ENCODE measurements at regions not wholly inside any gene's neighbourhood (a gene's known extent, or its start where the extent isn't known, plus 50 kb on each side); places are given as distances from the start of the nearest gene placed in this dataset.
"Not testable (repeated sequence)": the region's sequence is repeated elsewhere in the genome, so short reads cannot be mapped to it uniquely, and the experiment has no call there.

DNA sequence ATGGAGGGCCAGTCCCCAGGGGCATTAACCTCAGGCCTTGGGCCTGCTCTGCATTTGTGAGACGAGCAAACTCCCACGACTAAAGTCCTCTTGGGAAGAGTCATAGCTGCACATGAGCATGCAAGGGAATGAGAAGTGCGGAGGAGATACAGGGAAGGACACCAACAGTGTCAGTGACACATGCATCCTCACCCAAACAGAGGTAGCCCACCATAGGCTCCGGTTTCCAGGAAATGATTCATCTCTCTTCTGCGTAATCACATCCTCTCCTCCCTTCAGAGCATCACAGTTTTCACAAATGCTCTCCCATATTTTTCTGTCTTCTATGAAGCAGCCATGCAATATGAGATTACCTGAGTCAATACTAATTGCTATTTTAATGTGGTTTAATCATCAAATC is 725.7 kb upstream of the GOT2 start:
- Mint-ChIP-seq H3K36me3 (no peaks in the 10 kb centered on the region), H3K27me3 (no peaks in the 10 kb centered on the region), H3K4me1 (no peaks in the 10 kb centered on the region), H3K27ac (no peak overlapping the region), H3K4me3 (no peak overlapping the region), H3K9me3 (peaks cover 4 to 8% of the 10 kb centered on the region in 2 donors)
- DNase-seq (no peak), ATAC-seq (replicated peaks) (no peak)

DNA sequence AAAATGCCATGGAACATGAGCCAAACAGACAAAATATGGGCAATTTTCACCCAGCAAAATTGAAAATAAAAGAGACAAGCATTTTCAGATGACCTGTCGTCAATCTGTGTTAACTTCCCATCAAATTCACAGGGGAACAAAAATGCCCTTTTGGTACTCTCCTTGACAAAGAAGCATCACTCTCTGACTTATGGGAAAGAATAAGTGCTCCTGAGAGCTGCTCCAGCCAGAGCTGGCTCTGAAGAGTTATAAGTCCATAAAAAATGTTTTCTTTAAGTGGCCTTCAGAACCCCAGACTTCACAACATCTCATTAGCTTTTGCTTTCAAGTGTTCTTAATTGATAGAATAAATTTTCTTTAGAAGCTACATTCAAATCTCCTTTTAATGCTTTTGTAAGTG is 721.4 kb upstream of the GOT2 start:
- no peaks in the 10 kb centered on the region for H3K27me3 Mint-ChIP-seq
- H3K4me1 Mint-ChIP-seq = no peaks in the 10 kb centered on the region
- H3K4me3 Mint-ChIP-seq = no peak overlapping the region
- no peaks in the 10 kb centered on the region for H3K36me3 Mint-ChIP-seq
- ATAC-seq (replicated peaks) (no peak), DNase-seq (no peak)
- peaks cover 9% of the 10 kb centered on the region in 2 donors for H3K9me3 Mint-ChIP-seq
- H3K27ac Mint-ChIP-seq = no peak overlapping the region

DNA sequence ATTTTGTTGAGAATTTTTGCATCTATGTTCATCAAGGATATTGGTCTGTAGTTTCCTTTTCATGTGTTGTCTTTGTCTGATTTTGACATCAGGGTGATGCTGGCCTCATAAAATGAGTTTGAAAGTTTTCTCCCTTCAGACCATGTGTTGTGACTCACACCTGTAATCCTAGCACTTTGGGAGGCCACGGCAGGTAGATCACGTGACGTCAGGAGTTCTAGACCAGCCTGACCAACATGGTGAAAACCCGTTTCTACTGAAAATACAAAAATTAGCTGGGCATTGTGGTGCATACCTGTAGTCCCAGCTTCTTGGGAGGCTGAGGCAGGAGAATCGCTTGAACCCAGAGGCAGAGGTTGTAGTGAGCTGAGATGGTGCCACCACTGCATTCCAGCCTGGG is 716.4 kb upstream of the GOT2 start:
- H3K27ac Mint-ChIP-seq; H3K4me1 Mint-ChIP-seq; DNase-seq; H3K27me3 Mint-ChIP-seq; H3K4me3 Mint-ChIP-seq; H3K36me3 Mint-ChIP-seq; ATAC-seq (replicated peaks): not testable (repeated sequence)
- H3K9me3 Mint-ChIP-seq = peaks cover 5 to 11% of the 10 kb centered on the region in 2 donors

DNA sequence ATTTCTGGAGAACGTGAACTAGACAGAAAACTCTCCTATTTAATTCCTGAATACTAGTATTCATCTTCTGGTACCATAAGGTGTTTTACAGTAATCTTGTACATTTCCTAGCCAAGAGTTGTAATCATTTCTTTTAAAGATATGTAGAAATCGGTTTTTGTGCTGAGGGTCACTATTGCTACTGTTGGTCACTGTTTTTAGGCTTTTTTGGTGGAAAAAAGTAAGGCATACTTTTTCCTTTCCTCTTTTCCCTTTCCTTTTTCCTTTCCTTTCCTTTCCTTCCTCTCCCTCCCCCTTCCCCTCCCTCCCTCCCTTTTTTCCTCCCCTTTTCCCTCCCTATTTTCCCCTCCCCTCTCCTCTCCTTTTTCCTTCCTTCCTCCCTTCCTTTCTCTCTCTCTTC is 706.4 kb upstream of the GOT2 start:
- Mint-ChIP-seq H3K4me3 (no peak overlapping the region), H3K27me3 (no peaks in the 10 kb centered on the region), H3K9me3 (peaks cover 2 to 4% of the 10 kb centered on the region in 2 donors), H3K4me1 (no peaks in the 10 kb centered on the region), H3K27ac (no peak overlapping the region), H3K36me3 (no peaks in the 10 kb centered on the region)
- DNase-seq (no peak), ATAC-seq (replicated peaks) (no peak)

DNA sequence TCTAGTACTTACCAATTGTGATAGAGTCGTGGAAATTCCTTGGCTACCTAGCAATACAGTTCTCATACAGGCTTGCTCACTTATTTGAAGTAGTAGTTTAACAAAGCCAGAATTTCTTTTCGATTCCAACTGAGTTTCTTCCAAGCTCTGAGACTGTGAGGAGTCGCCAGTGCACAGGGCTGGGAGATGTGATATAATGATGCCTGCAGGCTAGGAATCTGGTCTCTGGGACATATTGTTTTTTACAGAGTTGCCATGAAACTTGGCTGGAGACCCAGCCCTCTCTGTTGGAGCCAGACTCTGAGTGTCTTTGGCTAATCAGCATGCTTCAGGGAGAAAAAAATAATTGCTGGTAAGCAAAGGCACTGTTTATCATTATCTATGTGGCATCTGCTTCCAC is 698.8 kb upstream of the GOT2 start:
- Mint-ChIP-seq H3K27ac (no peak overlapping the region), H3K4me3 (no peak overlapping the region), H3K27me3 (no peaks in the 10 kb centered on the region), H3K9me3 (peaks cover 7% of the 10 kb centered on the region in 2 donors), H3K4me1 (no peaks in the 10 kb centered on the region), H3K36me3 (no peaks in the 10 kb centered on the region)
- DNase-seq (no peak), ATAC-seq (replicated peaks) (no peak)

DNA sequence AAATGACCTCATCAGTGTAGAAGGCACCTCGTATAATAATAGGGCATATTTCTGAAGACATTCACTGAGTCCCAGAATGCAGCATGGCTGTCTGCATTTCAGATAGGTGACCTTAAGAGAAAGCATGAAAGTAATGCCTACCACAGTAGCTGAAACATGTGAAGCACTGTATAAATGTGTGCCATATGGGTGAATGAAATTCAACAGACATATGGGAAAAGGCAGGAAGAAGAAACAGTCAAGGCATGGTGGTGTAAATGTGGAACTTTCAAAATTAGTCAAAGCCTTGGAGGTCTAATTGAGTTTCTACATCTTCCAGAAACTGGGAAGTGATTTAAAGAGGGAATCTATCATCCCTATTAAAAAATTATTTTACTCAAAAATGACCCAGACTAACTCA is 698.2 kb upstream of the GOT2 start:
- Mint-ChIP-seq H3K36me3 (no peaks in the 10 kb centered on the region), H3K4me3 (no peak overlapping the region), H3K9me3 (peaks cover 7% of the 10 kb centered on the region in 2 donors), H3K27ac (no peak overlapping the region), H3K27me3 (no peaks in the 10 kb centered on the region), H3K4me1 (no peaks in the 10 kb centered on the region)
- ATAC-seq (replicated peaks) (no peak), DNase-seq (no peak)

DNA sequence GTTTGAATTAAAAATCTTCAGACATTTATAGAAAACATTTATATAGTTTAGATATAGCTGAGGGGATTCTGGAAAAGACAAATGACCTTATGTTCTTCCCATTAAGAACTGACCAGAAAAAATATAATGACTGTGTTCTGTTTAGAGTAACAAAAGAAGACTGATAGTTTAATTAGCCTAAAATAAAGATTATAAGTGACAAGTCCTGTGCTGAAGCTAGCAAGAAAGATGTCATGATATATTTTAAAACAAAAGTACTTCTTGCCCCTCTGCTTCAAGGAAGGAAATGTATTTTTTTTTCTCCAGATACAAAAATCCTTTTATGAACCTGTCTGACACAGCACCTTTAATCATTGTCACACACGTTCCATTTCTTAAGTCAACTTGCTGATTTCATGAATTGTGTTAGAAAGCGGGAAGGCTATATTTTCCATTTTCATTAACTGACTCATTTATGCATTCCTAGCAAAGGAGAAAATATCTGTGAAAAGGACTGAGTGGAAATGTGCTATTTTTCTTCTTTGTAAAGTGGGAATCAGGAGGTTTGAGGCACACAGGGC is 690.7 kb upstream of the GOT2 start:
- DNase-seq (no peak), ATAC-seq (replicated peaks) (no peak)
- Mint-ChIP-seq H3K27me3 (no peaks in the 10 kb centered on the region), H3K9me3 (peaks cover 2 to 7% of the 10 kb centered on the region in 2 donors), H3K4me3 (no peak overlapping the region), H3K36me3 (no peaks in the 10 kb centered on the region), H3K4me1 (no peaks in the 10 kb centered on the region), H3K27ac (no peak overlapping the region)

DNA sequence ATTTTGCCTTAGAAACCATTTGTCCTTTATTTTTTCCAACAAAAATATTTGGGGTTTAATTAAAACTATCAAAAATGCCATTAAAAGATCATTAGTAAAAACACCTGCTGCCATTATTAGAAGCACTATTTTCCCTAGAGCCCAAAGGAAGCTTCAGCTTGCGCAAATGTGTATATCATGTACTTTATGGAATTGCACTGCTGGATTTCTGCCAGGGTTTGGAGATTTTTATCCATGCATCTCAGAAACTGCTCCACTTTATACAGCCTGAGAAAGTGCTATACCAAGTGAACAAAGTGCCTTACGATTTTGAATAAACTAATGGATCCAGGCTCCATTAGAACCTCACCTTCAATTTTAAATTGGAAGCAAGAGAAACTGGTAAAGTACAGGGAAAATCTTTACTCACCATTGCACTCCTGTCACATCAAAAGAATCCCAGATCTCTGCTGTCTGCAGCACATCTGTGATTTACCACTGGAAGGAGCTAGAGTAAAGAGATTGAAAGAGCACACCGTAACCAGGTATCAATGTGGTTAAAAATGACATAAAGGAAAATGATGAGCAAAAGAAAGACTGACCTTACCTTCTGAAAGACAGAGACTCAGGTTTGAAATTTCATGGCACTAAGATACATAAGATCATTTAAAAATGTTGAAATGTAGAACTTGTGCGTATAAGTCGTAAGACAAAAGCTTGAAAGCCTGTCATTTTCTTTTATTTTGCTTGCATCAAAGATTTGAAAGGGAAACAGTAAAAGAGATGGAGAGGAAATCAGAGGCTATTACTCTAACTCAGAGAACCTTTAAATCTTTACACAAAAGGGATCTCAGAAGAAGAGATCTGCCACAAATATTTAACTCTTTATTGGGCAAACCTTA is 678.1 kb upstream of the GOT2 start:
- peaks cover 0 to 4% of the 10 kb centered on the region in 2 donors for H3K9me3 Mint-ChIP-seq
- no peaks in the 10 kb centered on the region for H3K27me3 Mint-ChIP-seq
- H3K4me1 Mint-ChIP-seq = no peaks in the 10 kb centered on the region
- no peaks in the 10 kb centered on the region for H3K36me3 Mint-ChIP-seq
- DNase-seq (no peak), ATAC-seq (replicated peaks) (no peak)
- no peak overlapping the region for H3K27ac Mint-ChIP-seq
- no peak overlapping the region for H3K4me3 Mint-ChIP-seq

DNA sequence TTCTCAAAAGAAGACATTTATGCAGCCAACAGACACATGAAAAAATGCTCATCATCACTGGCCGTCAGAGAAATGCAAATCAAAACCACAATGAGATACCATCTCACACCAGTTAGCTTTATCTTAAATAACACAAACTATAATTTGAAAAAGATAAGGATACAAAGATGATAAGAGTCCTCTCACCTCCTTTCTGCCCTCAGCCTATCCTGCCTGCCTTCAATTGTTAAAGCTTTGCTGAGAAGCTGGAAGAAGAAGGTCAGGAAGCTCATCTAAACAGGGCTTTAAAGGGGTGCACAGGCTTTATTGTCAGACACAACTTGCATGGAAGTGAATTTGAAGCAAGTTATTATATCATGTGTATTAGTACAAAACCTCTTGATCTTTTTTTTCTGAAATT is 676.3 kb upstream of the GOT2 start:
- DNase-seq (no peak), ATAC-seq (replicated peaks) (no peak)
- no peak overlapping the region for H3K27ac Mint-ChIP-seq
- H3K4me1 Mint-ChIP-seq = no peaks in the 10 kb centered on the region
- H3K4me3 Mint-ChIP-seq = no peak overlapping the region
- peaks cover 0 to 4% of the 10 kb centered on the region in 2 donors for H3K9me3 Mint-ChIP-seq
- H3K27me3 Mint-ChIP-seq = no peaks in the 10 kb centered on the region
- no peaks in the 10 kb centered on the region for H3K36me3 Mint-ChIP-seq

DNA sequence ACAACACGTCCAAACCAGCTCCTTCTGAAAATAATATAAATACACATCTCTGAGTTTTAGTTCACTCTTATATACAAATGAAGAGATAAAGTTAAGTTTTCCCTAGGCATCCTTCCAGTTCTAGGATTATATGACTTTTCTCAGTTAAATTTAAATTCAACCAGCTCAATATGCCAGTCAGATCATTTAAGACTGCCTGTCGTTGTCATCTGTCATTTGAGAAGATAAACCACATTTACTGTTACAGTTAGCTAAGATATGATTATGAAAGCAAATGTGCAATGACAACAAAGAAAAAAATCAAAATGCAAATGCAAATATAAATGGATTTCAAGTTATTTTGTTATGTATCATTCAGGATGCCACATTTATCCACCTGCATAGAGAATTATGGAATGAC is 671.7 kb upstream of the GOT2 start:
- H3K27ac Mint-ChIP-seq = no peak overlapping the region
- H3K27me3 Mint-ChIP-seq = no peaks in the 10 kb centered on the region
- H3K36me3 Mint-ChIP-seq = no peaks in the 10 kb centered on the region
- no peak overlapping the region for H3K4me3 Mint-ChIP-seq
- ATAC-seq (replicated peaks) = no peak
- H3K9me3 Mint-ChIP-seq = peaks cover 0 to 4% of the 10 kb centered on the region in 2 donors
- H3K4me1 Mint-ChIP-seq = no peaks in the 10 kb centered on the region
- no peak for DNase-seq

DNA sequence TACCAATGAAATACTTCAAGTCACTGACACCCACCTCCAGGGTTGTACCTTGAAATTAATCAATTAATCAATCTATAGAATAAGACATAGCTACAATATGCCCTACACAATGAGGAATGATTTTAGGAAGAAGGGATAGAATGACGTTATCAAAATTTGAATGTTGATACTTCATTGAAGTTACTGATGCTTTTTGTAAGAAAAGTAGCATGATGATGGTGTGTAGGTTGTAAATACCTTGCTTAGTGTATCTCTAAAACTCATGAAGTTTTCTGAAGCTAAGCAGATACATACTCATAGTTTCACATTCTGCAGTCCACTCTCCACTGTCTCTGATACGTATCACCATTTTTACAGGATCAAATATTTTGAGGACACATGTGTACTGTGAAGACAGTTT is 670.4 kb upstream of the GOT2 start:
- Mint-ChIP-seq H3K4me1 (no peaks in the 10 kb centered on the region), H3K9me3 (peaks cover 0 to 2% of the 10 kb centered on the region in 2 donors), H3K27ac (no peak overlapping the region), H3K27me3 (no peaks in the 10 kb centered on the region), H3K36me3 (no peaks in the 10 kb centered on the region), H3K4me3 (no peak overlapping the region)
- no peak for DNase-seq
- ATAC-seq (replicated peaks) = no peak

DNA sequence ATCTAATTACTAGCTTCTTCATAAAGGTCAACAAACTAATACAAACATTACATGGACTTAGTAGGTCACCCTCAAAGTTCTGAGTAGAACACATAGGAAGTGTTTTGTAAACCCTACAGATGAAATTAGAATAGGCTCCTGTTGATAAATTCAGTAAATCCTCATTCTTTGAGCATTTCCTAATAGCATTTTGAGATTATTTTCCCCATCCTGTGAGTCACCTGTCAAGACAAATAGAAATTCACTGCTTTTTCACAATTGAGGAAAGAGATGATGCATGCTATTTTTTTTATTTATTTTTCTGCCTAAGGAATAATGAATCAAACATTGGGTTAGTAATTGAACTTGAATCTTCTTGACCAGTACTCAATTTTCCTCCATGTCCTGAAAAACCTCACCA is 666.7 kb upstream of the GOT2 start:
- ATAC-seq (replicated peaks) (no peak), DNase-seq (no peak)
- peaks cover 2 to 4% of the 10 kb centered on the region in 2 donors for H3K9me3 Mint-ChIP-seq
- no peaks in the 10 kb centered on the region for H3K27me3 Mint-ChIP-seq
- H3K4me3 Mint-ChIP-seq = no peak overlapping the region
- no peak overlapping the region for H3K27ac Mint-ChIP-seq
- H3K36me3 Mint-ChIP-seq = no peaks in the 10 kb centered on the region
- no peaks in the 10 kb centered on the region for H3K4me1 Mint-ChIP-seq

DNA sequence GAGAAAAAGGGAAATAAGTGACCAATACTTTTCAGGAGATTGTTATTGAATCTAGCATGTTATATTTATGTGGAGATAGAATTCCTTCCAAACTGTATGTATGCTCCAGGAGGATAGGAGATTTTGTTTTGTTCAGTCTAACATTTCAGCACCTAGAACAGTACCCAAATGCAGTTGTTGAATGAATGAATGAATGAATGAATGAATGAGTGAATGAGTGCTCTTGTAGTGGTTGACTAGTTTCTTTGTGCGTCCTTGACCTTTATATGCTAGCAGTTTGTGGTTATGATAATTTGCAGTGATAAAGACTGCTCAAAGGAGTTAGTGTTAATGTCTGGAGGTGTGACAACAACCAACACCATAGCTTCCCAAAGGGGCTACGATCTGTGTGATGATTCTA is 663.5 kb upstream of the GOT2 start:
- ATAC-seq (replicated peaks) (no peak), DNase-seq (no peak)
- Mint-ChIP-seq H3K9me3 (peaks cover 2 to 4% of the 10 kb centered on the region in 2 donors), H3K36me3 (no peaks in the 10 kb centered on the region), H3K27me3 (no peaks in the 10 kb centered on the region), H3K4me1 (no peaks in the 10 kb centered on the region), H3K27ac (no peak overlapping the region), H3K4me3 (no peak overlapping the region)

DNA sequence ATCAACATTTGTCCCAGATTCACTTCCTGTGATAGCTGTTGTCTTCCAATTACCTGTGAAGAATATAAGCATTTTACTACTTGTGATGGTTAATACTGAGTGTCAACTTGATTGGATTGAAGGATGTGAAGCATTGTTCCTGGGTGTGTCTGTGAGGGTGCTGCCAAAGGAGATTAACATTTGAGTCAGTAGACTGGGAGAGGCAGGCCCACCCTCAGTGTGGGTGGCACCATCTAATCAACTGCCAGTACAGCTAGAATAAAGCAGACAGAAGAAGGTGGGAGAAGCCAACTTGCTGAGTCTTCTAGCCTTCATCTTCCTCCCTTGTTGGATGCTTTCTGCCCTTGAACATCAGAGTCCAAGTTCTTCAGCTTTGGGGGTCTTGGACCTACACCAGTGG is 660.4 kb upstream of the GOT2 start:
- Mint-ChIP-seq H3K27me3 (no peaks in the 10 kb centered on the region), H3K9me3 (peaks cover 4 to 5% of the 10 kb centered on the region in 2 donors), H3K36me3 (no peaks in the 10 kb centered on the region), H3K4me1 (no peaks in the 10 kb centered on the region), H3K27ac (no peak overlapping the region), H3K4me3 (no peak overlapping the region)
- ATAC-seq (replicated peaks) = no peak
- DNase-seq = no peak

DNA sequence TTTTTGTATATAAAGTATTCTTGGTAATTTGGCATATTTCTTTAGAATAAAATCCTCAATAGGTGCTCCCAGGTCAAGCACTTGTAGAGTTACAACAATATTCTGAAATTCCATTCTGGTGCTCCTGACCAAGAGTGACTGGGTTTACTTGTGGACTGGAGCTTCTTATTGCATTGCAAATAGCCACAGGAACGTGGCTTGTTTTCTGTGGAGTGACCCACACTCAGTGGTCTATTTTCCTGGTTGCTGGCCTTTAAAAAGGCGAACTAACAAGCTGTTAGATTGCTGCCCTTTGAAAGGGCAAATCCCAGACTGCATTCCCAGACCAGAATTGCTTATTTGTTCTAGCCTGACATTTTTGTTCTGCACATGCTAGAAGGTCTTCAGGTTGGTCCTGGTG is 658.8 kb upstream of the GOT2 start:
- Mint-ChIP-seq H3K27me3 (no peaks in the 10 kb centered on the region), H3K4me3 (no peak overlapping the region)
- no peak for DNase-seq

More for the DNA sequence above, 658.8 kb upstream of the GOT2 start:
- no peak overlapping the region for H3K27ac Mint-ChIP-seq
- no peak for ATAC-seq (replicated peaks)
- H3K9me3 Mint-ChIP-seq = peaks cover 4 to 7% of the 10 kb centered on the region in 2 donors
- H3K4me1 Mint-ChIP-seq = no peaks in the 10 kb centered on the region
- no peaks in the 10 kb centered on the region for H3K36me3 Mint-ChIP-seq

All from stimulated activated naive B cell treated with anti-CD40 and anti-IgM and Interleukin-4, amounts not matched to agents 10 μg/mL and 1 μg/mL and 100 μg/mL, for 72 hours (primary cell).